ENCODE measurements at regions not wholly inside any gene's neighbourhood (a gene's known extent, or its start where the extent isn't known, plus 50 kb on each side); places are given as distances from the start of the nearest gene placed in this dataset.
"Not testable (repeated sequence)": the region's sequence is repeated elsewhere in the genome, so short reads cannot be mapped to it uniquely, and the experiment has no call there.

DNA sequence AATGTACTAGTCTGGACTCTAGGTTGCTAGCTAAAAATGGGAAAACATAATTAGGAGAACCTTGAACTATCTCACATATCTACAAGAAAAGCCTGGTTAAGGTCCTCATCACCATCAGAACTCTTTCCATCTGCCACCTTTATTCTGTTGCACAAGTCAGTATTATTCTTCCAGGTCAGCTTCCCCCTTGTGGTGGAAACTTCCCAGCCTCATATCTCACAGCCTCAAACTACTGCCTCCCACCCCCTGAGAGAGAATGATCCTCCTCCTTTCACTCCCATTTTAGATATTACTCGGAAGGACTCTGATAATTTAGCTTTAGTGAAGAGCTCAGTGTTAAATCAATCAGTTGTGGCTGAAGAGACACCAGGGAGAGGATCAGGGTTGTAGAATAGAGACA is 197.3 kb downstream of the ZNF92 start:
- TF ChIP-seq, protein P1, sequence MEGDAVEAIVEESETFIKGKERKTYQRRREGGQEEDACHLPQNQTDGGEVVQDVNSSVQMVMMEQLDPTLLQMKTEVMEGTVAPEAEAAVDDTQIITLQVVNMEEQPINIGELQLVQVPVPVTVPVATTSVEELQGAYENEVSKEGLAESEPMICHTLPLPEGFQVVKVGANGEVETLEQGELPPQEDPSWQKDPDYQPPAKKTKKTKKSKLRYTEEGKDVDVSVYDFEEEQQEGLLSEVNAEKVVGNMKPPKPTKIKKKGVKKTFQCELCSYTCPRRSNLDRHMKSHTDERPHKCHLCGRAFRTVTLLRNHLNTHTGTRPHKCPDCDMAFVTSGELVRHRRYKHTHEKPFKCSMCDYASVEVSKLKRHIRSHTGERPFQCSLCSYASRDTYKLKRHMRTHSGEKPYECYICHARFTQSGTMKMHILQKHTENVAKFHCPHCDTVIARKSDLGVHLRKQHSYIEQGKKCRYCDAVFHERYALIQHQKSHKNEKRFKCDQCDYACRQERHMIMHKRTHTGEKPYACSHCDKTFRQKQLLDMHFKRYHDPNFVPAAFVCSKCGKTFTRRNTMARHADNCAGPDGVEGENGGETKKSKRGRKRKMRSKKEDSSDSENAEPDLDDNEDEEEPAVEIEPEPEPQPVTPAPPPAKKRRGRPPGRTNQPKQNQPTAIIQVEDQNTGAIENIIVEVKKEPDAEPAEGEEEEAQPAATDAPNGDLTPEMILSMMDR (IDR thresholded peaks at IDR 0.05; ENCODE audit: control extremely low read depth in 1 of 3, insufficient read depth in 1 of 3, low read depth in 1 of 3, low read length in 3 of 3) = not testable (repeated sequence)
- not testable (repeated sequence) for TF ChIP-seq JUND (IDR thresholded peaks at IDR 0.05; ENCODE audit: low read length); HDAC6 (IDR thresholded peaks at IDR 0.05; ENCODE audit: low read depth, low read length); PHF8 (conservative IDR thresholded peaks at IDR 0.05; ENCODE audit: low read depth, low read length); KDM1A (IDR thresholded peaks at IDR 0.05; ENCODE audit: borderline replicate concordance, low read length); CHD2 (IDR thresholded peaks at IDR 0.05; ENCODE audit: low read length); BRCA1 (IDR thresholded peaks at IDR 0.05; ENCODE audit: low read depth, low read length)
- TF ChIP-seq, protein P2, sequence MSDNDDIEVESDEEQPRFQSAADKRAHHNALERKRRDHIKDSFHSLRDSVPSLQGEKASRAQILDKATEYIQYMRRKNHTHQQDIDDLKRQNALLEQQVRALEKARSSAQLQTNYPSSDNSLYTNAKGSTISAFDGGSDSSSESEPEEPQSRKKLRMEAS (IDR thresholded peaks at IDR 0.05) = not testable (repeated sequence)
- TF ChIP-seq, protein P3, sequence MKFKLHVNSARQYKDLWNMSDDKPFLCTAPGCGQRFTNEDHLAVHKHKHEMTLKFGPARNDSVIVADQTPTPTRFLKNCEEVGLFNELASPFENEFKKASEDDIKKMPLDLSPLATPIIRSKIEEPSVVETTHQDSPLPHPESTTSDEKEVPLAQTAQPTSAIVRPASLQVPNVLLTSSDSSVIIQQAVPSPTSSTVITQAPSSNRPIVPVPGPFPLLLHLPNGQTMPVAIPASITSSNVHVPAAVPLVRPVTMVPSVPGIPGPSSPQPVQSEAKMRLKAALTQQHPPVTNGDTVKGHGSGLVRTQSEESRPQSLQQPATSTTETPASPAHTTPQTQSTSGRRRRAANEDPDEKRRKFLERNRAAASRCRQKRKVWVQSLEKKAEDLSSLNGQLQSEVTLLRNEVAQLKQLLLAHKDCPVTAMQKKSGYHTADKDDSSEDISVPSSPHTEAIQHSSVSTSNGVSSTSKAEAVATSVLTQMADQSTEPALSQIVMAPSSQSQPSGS (IDR thresholded peaks at IDR 0.05; ENCODE audit: low read length) = not testable (repeated sequence)

All from H1 (cell line).